Kidney (tissue), 13 donors: ENCODE measurements at regions not wholly inside any gene's neighbourhood (a gene's known extent, or its start where the extent isn't known, plus 50 kb on each side); places are given as distances from the start of the nearest gene placed in this dataset.

Experiments
- DNase-seq, 5 donors: peaks; one replicate each; pipeline ENCODE4 v3.0.0-alpha.2; 2013 to 2020
- FAIRE-seq: peaks from 2 replicates; lab custom pipeline; 2012; peaks lifted over from hg19 to GRCh38; lab: Jason Lieb, UNC
- H3K27ac ChIP-seq, 2 donors: one replicate each; pipeline ENCODE4 v1.7.0; 2013; ENCODE audit warnings: low read depth in 2 of 2, low read length in 2 of 2, inconsistent platforms in 1 of 2
- H3K27me3 ChIP-seq: one replicate; pipeline ENCODE4 v1.7.1; 2013; ENCODE audit warnings: low read length, inconsistent platforms; ENCODE audit not compliant: control insufficient read depth, insufficient read depth
- H3K36me3 ChIP-seq, 3 donors: one replicate each; pipeline versions ENCODE4 v1.7.0 to v1.7.1; 2013; ENCODE audit warnings: low read length in 3 of 3, control low read depth in 1 of 3, inconsistent platforms in 1 of 3; ENCODE audit not compliant: insufficient read depth in 3 of 3, control insufficient read depth in 2 of 3
- H3K4me1 ChIP-seq, 3 donors: one replicate each; pipeline versions ENCODE4 v1.7.0 to v1.7.1; 2013; ENCODE audit warnings: low read length in 3 of 3, inconsistent platforms in 1 of 3, low read depth in 1 of 3; ENCODE audit not compliant: control insufficient read depth in 2 of 3, insufficient read depth in 2 of 3
- H3K4me3 ChIP-seq, 3 donors: one replicate each; pipeline versions ENCODE4 v1.7.0 to v1.8.1; 2013; ENCODE audit warnings: low read length in 3 of 3, control low read depth in 1 of 3, inconsistent platforms in 1 of 3
- H3K9ac ChIP-seq, 3 donors: one replicate each; pipeline versions ENCODE4 v1.7.0 to v1.7.1; 2013; ENCODE audit warnings: low read length in 3 of 3, control low read depth in 1 of 3, inconsistent platforms in 1 of 3
- H3K9me3 ChIP-seq, 3 donors: one replicate each; pipeline versions ENCODE4 v1.7.0 to v1.7.1; 2013; ENCODE audit warnings: low read length in 3 of 3, control low read depth in 1 of 3, inconsistent platforms in 1 of 3; ENCODE audit not compliant: control insufficient read depth in 2 of 3, insufficient read depth in 1 of 3
- intact Hi-C: fragments of 100-400 bp; cut with DNase I; formaldehyde crosslinking; loops from one replicate; pipeline ENCODE4 v1.11.1; 2022
- TF ChIP-seq, protein P1 (sequence below): IDR thresholded peaks from 3 replicates; pipeline ENCODE4 v1.5.1; 2012; ENCODE audit warnings: mild to moderate bottlenecking, moderate library complexity, borderline replicate concordance; ENCODE audit not compliant: insufficient read depth; ENCODE audit errors: extremely low read depth
- donor health status: control.
- donor health status: control.
- donor health status: control.
- donor health status: control.
- donor health status: control.
- donor health status: DM: yes; HTN: yes; CAD: no.
- donor health status: Normal renal cell carcinoma (clear cell type).

DNA sequence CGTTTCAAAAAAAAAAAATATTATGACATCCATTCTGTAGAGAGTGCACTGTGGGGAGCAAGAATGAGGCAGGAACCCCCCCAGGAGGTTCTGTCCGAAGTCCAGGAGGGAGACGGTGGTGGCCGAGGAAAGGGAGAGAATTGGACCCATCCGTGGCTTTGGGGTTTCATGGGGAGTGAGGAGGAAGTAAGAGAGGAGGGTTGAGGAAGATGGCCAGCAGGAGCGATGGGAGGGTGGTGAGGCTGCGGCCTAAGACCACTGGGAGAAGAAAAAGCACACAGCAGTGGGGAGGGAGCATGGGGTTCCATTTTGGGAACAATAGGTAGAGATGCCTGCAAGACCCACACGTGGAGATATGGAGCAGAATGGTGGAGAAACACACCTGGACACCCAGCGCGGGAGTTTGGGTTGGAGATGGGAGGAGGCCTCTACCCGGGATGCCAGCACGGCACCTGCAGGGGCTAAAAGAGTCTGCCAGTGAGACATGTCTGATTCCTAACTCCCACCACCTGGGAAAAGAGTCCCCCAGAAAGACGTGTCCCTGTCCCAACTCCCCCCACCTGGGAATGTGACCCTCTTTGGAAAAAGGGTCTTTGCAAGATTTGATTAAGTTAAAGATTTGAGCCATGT is 72.5 kb upstream of the SHANK2 start:
- Histone ChIP-seq H3K27ac (no peak overlapping the region), H3K4me1 (no peaks in the 10 kb centered on the region), H3K27me3 (no peaks in the 10 kb centered on the region), H3K4me3 (no peak overlapping the region), H3K9ac (no peak overlapping the region), H3K9me3 (no peaks in the 10 kb centered on the region), H3K36me3 (no peaks in the 10 kb centered on the region)
- intact Hi-C loops = no loop called here
- no peak for FAIRE-seq
- DNase-seq = peak in 1 of 5 donors; percentile 16
- TF ChIP-seq, protein P1, sequence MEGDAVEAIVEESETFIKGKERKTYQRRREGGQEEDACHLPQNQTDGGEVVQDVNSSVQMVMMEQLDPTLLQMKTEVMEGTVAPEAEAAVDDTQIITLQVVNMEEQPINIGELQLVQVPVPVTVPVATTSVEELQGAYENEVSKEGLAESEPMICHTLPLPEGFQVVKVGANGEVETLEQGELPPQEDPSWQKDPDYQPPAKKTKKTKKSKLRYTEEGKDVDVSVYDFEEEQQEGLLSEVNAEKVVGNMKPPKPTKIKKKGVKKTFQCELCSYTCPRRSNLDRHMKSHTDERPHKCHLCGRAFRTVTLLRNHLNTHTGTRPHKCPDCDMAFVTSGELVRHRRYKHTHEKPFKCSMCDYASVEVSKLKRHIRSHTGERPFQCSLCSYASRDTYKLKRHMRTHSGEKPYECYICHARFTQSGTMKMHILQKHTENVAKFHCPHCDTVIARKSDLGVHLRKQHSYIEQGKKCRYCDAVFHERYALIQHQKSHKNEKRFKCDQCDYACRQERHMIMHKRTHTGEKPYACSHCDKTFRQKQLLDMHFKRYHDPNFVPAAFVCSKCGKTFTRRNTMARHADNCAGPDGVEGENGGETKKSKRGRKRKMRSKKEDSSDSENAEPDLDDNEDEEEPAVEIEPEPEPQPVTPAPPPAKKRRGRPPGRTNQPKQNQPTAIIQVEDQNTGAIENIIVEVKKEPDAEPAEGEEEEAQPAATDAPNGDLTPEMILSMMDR = no peak

DNA sequence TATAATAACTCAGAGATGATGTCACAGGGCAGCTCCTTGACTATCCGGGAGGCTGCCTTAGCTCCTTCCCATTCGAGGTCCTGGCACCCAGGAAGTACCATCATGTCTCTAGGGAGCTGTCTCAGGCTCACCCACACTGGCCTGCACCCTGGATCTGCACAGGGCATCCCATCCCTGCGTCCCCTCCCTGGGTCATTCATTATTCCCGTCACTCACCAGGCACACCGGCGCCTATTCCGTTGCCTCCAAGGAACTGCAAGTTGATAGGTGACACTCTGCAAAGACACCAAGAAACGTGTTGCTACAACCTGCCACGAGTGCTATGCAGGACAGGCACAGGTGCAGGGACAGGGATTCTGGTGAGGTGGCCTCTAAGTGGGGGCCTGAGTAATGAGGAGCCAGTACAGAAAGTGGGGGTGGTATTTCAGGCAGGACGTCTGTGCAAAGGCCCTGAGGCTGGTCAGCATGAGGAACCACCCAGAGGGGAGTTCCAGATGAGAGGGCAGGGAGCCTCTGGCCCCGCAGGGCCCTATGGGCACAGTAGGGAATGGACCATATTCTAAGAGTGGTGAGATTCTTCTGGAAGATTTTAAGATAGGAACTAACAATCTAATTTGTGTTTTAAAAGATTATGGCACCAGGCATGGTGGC is 71.6 kb upstream of the SHANK2 start:
- no peaks in the 10 kb centered on the region for H3K4me1 ChIP-seq
- TF ChIP-seq, protein P1 = no peak
- no peaks in the 10 kb centered on the region for H3K27me3 ChIP-seq
- no peak for FAIRE-seq
- no peak overlapping the region for H3K4me3 ChIP-seq
- peaks cover 0 to 3% (median 0%) of the 10 kb centered on the region in 3 donors for H3K9me3 ChIP-seq
- no peak overlapping the region for H3K27ac ChIP-seq
- DNase-seq = peak in 1 of 5 donors; percentile 16
- no peaks in the 10 kb centered on the region for H3K36me3 ChIP-seq
- H3K9ac ChIP-seq = no peak overlapping the region
- intact Hi-C loops = no loop called here

DNA sequence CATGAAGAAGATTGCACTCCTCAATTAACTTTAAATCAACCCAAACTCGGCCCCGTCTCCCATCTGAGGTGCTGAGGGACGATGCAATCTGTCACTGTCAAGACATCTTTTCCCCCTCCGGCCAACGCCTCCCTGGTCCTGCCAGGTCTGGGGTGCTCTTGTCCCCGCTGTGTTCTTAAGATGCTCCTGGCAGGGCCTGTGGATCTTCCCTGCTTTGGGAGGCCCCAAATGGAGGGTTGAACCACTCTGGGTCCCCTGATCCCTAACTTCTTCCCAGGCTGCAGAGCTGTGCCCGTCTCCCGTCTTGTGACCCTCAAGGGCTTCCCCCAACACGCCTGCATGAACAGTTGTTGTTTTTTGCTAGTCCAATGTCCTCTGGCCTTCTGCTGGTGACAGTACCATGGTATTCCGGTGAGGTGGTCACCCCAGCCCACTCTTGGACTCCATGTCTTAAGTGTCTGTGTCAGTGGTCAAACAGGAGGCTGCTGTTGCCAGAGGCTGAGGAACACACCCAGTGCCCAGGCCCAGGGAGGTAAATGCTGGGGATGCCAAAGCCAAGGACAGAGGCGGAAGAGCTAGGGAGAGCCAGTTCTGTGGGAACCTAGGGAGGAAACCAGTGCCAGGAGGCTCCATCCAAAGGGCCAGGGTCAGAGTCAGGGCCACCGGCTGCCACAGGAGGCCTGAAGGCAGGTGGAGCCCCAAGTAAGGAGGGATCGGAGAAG is 70.6 kb upstream of the SHANK2 start:
- TF ChIP-seq, protein P1 = no peak
- Histone ChIP-seq H3K4me3 (no peak overlapping the region), H3K4me1 (no peaks in the 10 kb centered on the region), H3K9me3 (peaks cover 0 to 5% (median 0%) of the 10 kb centered on the region in 3 donors), H3K36me3 (no peaks in the 10 kb centered on the region), H3K27ac (no peak overlapping the region), H3K27me3 (no peaks in the 10 kb centered on the region), H3K9ac (no peak overlapping the region)
- DNase-seq (peak in 1 of 5 donors; percentile 20), FAIRE-seq (no peak)
- intact Hi-C loops = no loop called here
